ENCODE measurements at regions not wholly inside any gene's neighbourhood (a gene's known extent, or its start where the extent isn't known, plus 50 kb on each side); places are given as distances from the start of the nearest gene placed in this dataset.

- Histone ChIP-seq H3K27me3 (no peaks in the 10 kb centered on the region), H3K36me3 (no peaks in the 10 kb centered on the region), H3K4me1 (peaks cover 22 to 62% (median 41%) of the 10 kb centered on the region in 4 donors), H3K4me3 (no peak overlapping the region), H3K9me3 (no peaks in the 10 kb centered on the region), H3K27ac (replicated peaks in 1 of 4) (no peak overlapping the region)
- intact Hi-C loops (cut with DNase I) = no loop called here
- WGBS = 87% methylated on average over 11 of the region's 11 CpGs
- DNase-seq (ENCODE audit: extremely low spot score) = no peak
- TF ChIP-seq CTCF (IDR thresholded peaks at IDR 0.05) (no peak), POLR2AphosphoS5 (IDR thresholded peaks at IDR 0.05) (no peak), POLR2A (IDR thresholded peaks at IDR 0.05; ENCODE audit: low read depth) (no peak), EP300 (IDR thresholded peaks at IDR 0.05) (no peak)
Observed at GRCh38 chr17:77314601-77315000, 173.8 kb downstream of the SEC14L1 start.

GRCh38 chr17:77315010-77315409 lies 174.2 kb downstream of the SEC14L1 start:
- Histone ChIP-seq H3K27me3 (no peaks in the 10 kb centered on the region), H3K4me3 (no peak overlapping the region), H3K27ac (replicated peaks in 1 of 4) (no peak overlapping the region), H3K4me1 (peaks cover 25 to 62% (median 42%) of the 10 kb centered on the region in 4 donors), H3K9me3 (no peaks in the 10 kb centered on the region), H3K36me3 (no peaks in the 10 kb centered on the region)
- TF ChIP-seq CTCF (IDR thresholded peaks at IDR 0.05) (no peak), EP300 (IDR thresholded peaks at IDR 0.05) (no peak), POLR2AphosphoS5 (IDR thresholded peaks at IDR 0.05) (no peak), POLR2A (IDR thresholded peaks at IDR 0.05; ENCODE audit: low read depth) (no peak)
- intact Hi-C loops (cut with DNase I) = no loop called here
- DNase-seq (ENCODE audit: extremely low spot score) = no peak
- WGBS = 86% methylated on average over 8 of the region's 8 CpGs

GRCh38 chr17:77315551-77316190 lies 174.9 kb downstream of the SEC14L1 start:
- Histone ChIP-seq H3K9me3 (no peaks in the 10 kb centered on the region), H3K4me3 (no peak overlapping the region), H3K4me1 (peaks cover 25 to 67% (median 48%) of the 10 kb centered on the region in 4 donors), H3K27me3 (no peaks in the 10 kb centered on the region), H3K36me3 (no peaks in the 10 kb centered on the region), H3K27ac (replicated peaks in 1 of 4) (peak overlapping the region; percentile 15 to 64 (median 46))
- TF ChIP-seq POLR2A (IDR thresholded peaks at IDR 0.05; ENCODE audit: low read depth) = no peak
- intact Hi-C loops (cut with DNase I) = no loop called here
- 77% methylated on average over 13 of the region's 16 CpGs for WGBS
- DNase-seq (ENCODE audit: extremely low spot score) = no peak

GRCh38 chr17:77316191-77316641 lies 175.4 kb downstream of the SEC14L1 start:
- Histone ChIP-seq H3K27ac (replicated peaks in 1 of 4) (peak overlapping the region; percentile 15 to 64 (median 46)), H3K27me3 (no peaks in the 10 kb centered on the region), H3K4me3 (no peak overlapping the region), H3K4me1 (peaks cover 25 to 72% (median 54%) of the 10 kb centered on the region in 4 donors), H3K9me3 (no peaks in the 10 kb centered on the region), H3K36me3 (no peaks in the 10 kb centered on the region)
- 72% methylated on average over 10 of the region's 14 CpGs for WGBS
- TF ChIP-seq POLR2A (IDR thresholded peaks at IDR 0.05; ENCODE audit: low read depth) = no peak
- peak in 1 of 2 donors; percentile 44 for TF ChIP-seq POLR2AphosphoS5 (IDR thresholded peaks at IDR 0.05)
- TF ChIP-seq CTCF (IDR thresholded peaks at IDR 0.05) = no peak
- TF ChIP-seq EP300 (IDR thresholded peaks at IDR 0.05) = no peak
- intact Hi-C loops (cut with DNase I) = no loop called here
- no peak for DNase-seq (ENCODE audit: extremely low spot score)

GRCh38 chr17:77316651-77317050 lies 175.9 kb downstream of the SEC14L1 start:
- intact Hi-C loops (cut with DNase I) = no loop called here
- no peak for DNase-seq (ENCODE audit: extremely low spot score)
- WGBS = 89% methylated on average over 8 of the region's 8 CpGs
- H3K4me3 ChIP-seq = no peak overlapping the region
- H3K9me3 ChIP-seq = no peaks in the 10 kb centered on the region
- H3K27ac ChIP-seq (replicated peaks in 1 of 4) = peak overlapping the region in 3 of 4 donors; percentile 36 to 64 (median 56)
- no peak for TF ChIP-seq POLR2AphosphoS5 (IDR thresholded peaks at IDR 0.05)
- H3K27me3 ChIP-seq = no peaks in the 10 kb centered on the region
- H3K36me3 ChIP-seq = no peaks in the 10 kb centered on the region
- peaks cover 27 to 77% (median 58%) of the 10 kb centered on the region in 4 donors for H3K4me1 ChIP-seq
